Gastrocnemius medialis (tissue), 4 donors: ENCODE measurements at regions not wholly inside any gene's neighbourhood (a gene's known extent, or its start where the extent isn't known, plus 50 kb on each side); places are given as distances from the start of the nearest gene placed in this dataset.

Experiments
- CTCF ChIP-seq, 5 experiments: fragments of 450-650 bp in 3 of 5; fragments of 200-600 bp in 2 of 5; sonication (generic) in 2 of 5; IDR thresholded peaks in 4 of 5; conservative IDR thresholded peaks in 1 of 5; 1 replicate in 4 of 5; 2 replicates in 1 of 5; pipeline ENCODE4 v1.5.1; 2016 to 2019; ENCODE audit warnings: antibody characterized with exemption in 5 of 5, mild to moderate bottlenecking in 3 of 5, moderate library complexity in 3 of 5
- POLR2A ChIP-seq, 2 donors: fragments of 450-650 bp; IDR thresholded peaks; one replicate each; pipeline ENCODE4 v1.6.1; 2017; ENCODE audit warnings: antibody characterized with exemption in 2 of 2, mild to moderate bottlenecking in 2 of 2, moderate library complexity in 2 of 2

- TF ChIP-seq POLR2A (IDR thresholded peaks at IDR 0.05) (no peak), CTCF (IDR thresholded peaks at IDR 0.05 in 4 of 5, conservative IDR thresholded peaks at IDR 0.05 in 1 of 5) (no peak)
Observed at GRCh38 chrX:39805022-39805421, 292.7 kb downstream of the BCOR start.
